ENCODE measurements at regions not wholly inside any gene's neighbourhood (a gene's known extent, or its start where the extent isn't known, plus 50 kb on each side); places are given as distances from the start of the nearest gene placed in this dataset.

- no peak overlapping the region for H3K4me3 Mint-ChIP-seq
- no peaks in the 10 kb centered on the region for H3K4me1 Mint-ChIP-seq
- H3K9me3 Mint-ChIP-seq = peaks cover 7% of the 10 kb centered on the region
- H3K27ac Mint-ChIP-seq = no peak overlapping the region
- ChIA-PET CTCF (interaction anchor here (1.0 kb wide), 1 partner anchor 18 kb away, joined by 3 read pairs; no protein-coding TSS in a partner anchor), POLR2A (no interaction called here)
- peaks cover 4% of the 10 kb centered on the region for H3K27me3 Mint-ChIP-seq
- H3K36me3 Mint-ChIP-seq (ENCODE audit: low read depth) = no peaks in the 10 kb centered on the region
- no peak for DNase-seq
Measured at GRCh38 chr20:58585753-58586540, 65.1 kb upstream of the STX16 start.

- Mint-ChIP-seq H3K4me1 (no peaks in the 10 kb centered on the region), H3K4me3 (no peak overlapping the region), H3K36me3 (ENCODE audit: low read depth) (no peaks in the 10 kb centered on the region), H3K9me3 (peaks cover 7% of the 10 kb centered on the region), H3K27ac (no peak overlapping the region), H3K27me3 (peaks cover 4% of the 10 kb centered on the region)
- ChIA-PET CTCF (interaction anchor here (1.0 kb wide), 1 partner anchor 17 kb away, joined by 3 read pairs; no protein-coding TSS in a partner anchor), POLR2A (no interaction called here)
- no peak for DNase-seq
Measured at GRCh38 chr20:58584881-58585752, 66.0 kb upstream of the STX16 start.

- no peaks in the 10 kb centered on the region for H3K4me1 Mint-ChIP-seq
- POLR2A ChIA-PET = no interaction called here
- H3K4me3 Mint-ChIP-seq = no peak overlapping the region
- CTCF ChIA-PET = interaction anchor here (1.2 kb wide), 1 partner anchor 81 kb away, joined by 3 read pairs; no protein-coding TSS in a partner anchor
- no peaks in the 10 kb centered on the region for H3K36me3 Mint-ChIP-seq (ENCODE audit: low read depth)
- H3K9me3 Mint-ChIP-seq = peaks cover 7% of the 10 kb centered on the region
- H3K27me3 Mint-ChIP-seq = peaks cover 4% of the 10 kb centered on the region
- H3K27ac Mint-ChIP-seq = no peak overlapping the region
- DNase-seq = no peak
Measured at GRCh38 chr20:58584051-58584824, 66.8 kb upstream of the STX16 start.

DNA sequence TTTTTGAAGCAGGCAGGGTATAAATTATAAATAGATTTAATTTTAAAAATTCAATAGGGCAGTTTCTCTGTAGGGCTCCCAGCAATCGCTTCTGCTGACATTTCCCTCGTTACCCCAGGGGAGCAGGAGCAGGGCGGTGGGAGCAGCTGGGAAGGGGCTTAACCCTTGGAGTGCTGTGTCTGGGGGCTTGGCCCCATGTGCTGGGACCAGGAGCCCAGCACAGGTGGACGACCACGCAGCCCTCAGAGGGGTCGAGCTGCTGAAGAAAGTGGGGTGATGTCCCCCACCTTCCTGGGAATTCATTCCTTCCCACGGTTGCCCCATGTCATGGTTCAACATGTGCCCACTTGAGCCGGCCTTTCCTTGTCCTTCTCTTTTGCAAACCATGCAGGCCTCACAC is 67.5 kb upstream of the STX16 start:
- ChIA-PET POLR2A (no interaction called here), CTCF (interaction anchor here (1.2 kb wide), 1 partner anchor 80 kb away, joined by 3 read pairs; no protein-coding TSS in a partner anchor)
- peaks cover 4% of the 10 kb centered on the region for H3K27me3 Mint-ChIP-seq
- H3K4me3 Mint-ChIP-seq = no peak overlapping the region
- no peak for DNase-seq
- H3K4me1 Mint-ChIP-seq = no peaks in the 10 kb centered on the region
- H3K27ac Mint-ChIP-seq = no peak overlapping the region
- H3K9me3 Mint-ChIP-seq = peaks cover 7% of the 10 kb centered on the region
- H3K36me3 Mint-ChIP-seq (ENCODE audit: low read depth) = no peaks in the 10 kb centered on the region

DNA sequence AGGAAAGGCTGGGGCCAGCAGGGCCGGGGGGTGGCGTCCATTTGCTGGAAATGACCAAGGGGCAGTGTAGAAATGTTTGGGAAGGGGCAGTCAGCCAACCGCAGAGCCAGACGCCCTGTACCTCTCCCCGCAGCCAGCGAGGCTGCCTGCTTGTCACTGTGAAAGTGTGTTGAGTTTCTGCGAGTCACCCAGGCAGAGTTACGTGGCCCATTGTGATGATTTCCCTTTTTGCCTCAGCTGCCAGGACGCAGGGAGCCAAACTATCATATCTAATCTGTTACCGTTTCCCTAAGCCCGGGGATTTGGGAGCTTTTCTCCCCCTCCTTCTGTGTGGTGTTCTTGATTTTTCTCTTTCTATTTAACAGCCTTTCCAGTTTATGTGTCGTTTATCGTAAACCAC is 67.9 kb upstream of the STX16 start:
- Mint-ChIP-seq H3K4me1 (no peaks in the 10 kb centered on the region), H3K27me3 (peaks cover 5% of the 10 kb centered on the region), H3K4me3 (no peak overlapping the region)

GRCh38 chr20:58580474-58580835 is 65.3 kb upstream of the APCDD1L start:
- ChIA-PET CTCF (no interaction called here), POLR2A (no interaction called here)
- H3K9me3 Mint-ChIP-seq = peaks cover 7% of the 10 kb centered on the region
- H3K27ac Mint-ChIP-seq = no peak overlapping the region
- no peak for DNase-seq
- no peaks in the 10 kb centered on the region for H3K36me3 Mint-ChIP-seq (ENCODE audit: low read depth)
- H3K27me3 Mint-ChIP-seq = peaks cover 4% of the 10 kb centered on the region
- H3K4me1 Mint-ChIP-seq = no peaks in the 10 kb centered on the region
- H3K4me3 Mint-ChIP-seq = no peak overlapping the region

More for the DNA sequence above, 67.9 kb upstream of the STX16 start:
- Mint-ChIP-seq H3K27ac (no peak overlapping the region), H3K9me3 (peaks cover 7% of the 10 kb centered on the region), H3K36me3 (ENCODE audit: low read depth) (no peaks in the 10 kb centered on the region)
- CTCF ChIA-PET = interaction anchor here (1.2 kb wide), 1 partner anchor 80 kb away, joined by 3 read pairs; no protein-coding TSS in a partner anchor
- DNase-seq = no peak
- POLR2A ChIA-PET = no interaction called here

DNA sequence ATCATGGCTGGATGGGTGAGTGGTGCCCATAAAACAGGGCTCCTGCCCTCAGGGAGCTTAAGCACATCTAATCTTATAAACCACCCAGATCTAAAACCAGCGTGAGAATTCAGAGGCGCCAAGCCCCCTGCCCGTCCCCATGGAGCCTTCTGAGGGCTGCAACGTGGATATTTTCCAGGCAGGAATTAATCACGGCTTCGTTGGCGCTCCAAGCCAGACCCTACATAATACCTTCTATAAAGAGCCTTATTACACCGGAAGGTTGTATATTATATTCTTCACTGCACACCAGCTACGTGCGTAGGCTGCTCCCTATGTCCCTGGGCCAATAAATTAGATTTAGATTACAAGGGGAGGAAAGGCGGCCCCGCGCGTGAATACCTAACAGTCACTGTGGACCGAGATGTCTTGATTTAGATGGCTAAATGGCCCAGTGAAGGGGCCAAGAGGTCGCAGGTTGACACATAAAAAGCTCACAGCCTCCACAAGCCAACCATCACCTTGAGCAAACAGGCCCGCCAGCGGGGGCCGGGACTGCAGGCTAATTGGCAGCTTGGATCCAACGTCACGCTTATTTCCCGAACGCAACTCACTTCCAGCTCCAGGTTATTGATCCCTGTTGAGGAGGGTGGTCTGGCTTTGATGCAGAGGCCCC is 64.7 kb upstream of the APCDD1L start:
- no peak overlapping the region for H3K4me3 Mint-ChIP-seq
- no peak for DNase-seq
- ChIA-PET CTCF (no interaction called here), POLR2A (no interaction called here)
- peaks cover 7% of the 10 kb centered on the region for H3K9me3 Mint-ChIP-seq
- no peak overlapping the region for H3K27ac Mint-ChIP-seq
- no peaks in the 10 kb centered on the region for H3K4me1 Mint-ChIP-seq
- H3K27me3 Mint-ChIP-seq = peaks cover 4% of the 10 kb centered on the region
- H3K36me3 Mint-ChIP-seq (ENCODE audit: low read depth) = no peaks in the 10 kb centered on the region

GRCh38 chr20:58579069-58579818 is 64.0 kb upstream of the APCDD1L start:
- no peaks in the 10 kb centered on the region for H3K36me3 Mint-ChIP-seq (ENCODE audit: low read depth)
- H3K27ac Mint-ChIP-seq = no peak overlapping the region
- no peak overlapping the region for H3K4me3 Mint-ChIP-seq
- peaks cover 7% of the 10 kb centered on the region for H3K9me3 Mint-ChIP-seq
- H3K27me3 Mint-ChIP-seq = peaks cover 4% of the 10 kb centered on the region
- no peak for DNase-seq
- no peaks in the 10 kb centered on the region for H3K4me1 Mint-ChIP-seq
- POLR2A ChIA-PET = no interaction called here
- CTCF ChIA-PET = interaction anchor here (1.0 kb wide), 1 partner anchor 18 kb away, joined by 3 read pairs; no protein-coding TSS in a partner anchor

DNA sequence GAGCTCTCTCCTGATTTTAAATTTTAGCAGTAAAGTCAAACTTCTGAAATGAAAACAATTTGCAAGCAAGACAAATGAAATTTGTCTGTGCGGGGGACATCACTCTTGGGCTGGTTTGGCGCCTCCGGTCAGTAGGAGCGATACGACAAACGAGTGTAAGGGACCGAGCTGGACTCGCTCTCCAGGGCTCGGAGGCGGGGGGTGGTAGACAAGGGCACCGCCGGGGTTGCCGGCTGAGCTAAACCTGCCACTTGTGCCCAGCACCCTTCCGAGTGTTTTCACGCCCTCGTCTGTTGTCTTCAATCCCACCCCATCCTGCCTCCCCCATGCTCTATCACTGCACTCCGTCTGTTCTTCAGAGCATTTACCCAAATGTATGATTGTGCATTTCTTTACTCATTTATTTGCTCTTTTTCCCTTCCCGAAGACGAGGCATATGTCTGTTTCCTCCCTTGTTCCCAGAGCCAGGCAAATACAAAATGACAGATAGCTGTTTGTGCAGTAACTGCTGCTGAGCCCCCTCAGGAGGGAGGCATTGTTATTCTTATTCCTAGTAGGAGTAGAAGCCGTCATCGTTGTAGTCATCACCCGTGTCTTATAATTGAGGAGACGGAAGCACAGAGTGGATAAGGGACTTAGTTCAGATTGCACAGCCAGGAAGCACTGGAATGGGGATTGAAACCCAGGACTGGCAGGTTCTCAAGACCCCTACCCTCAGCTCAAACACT is 62.8 kb upstream of the APCDD1L start:
- H3K36me3 Mint-ChIP-seq (ENCODE audit: low read depth) = no peaks in the 10 kb centered on the region
- no peak overlapping the region for H3K4me3 Mint-ChIP-seq
- no peak overlapping the region for H3K27ac Mint-ChIP-seq
- no peaks in the 10 kb centered on the region for H3K4me1 Mint-ChIP-seq
- peaks cover 4% of the 10 kb centered on the region for H3K27me3 Mint-ChIP-seq
- peaks cover 7% of the 10 kb centered on the region for H3K9me3 Mint-ChIP-seq
- ChIA-PET CTCF (no interaction called here), POLR2A (no interaction called here)
- no peak for DNase-seq

DNA sequence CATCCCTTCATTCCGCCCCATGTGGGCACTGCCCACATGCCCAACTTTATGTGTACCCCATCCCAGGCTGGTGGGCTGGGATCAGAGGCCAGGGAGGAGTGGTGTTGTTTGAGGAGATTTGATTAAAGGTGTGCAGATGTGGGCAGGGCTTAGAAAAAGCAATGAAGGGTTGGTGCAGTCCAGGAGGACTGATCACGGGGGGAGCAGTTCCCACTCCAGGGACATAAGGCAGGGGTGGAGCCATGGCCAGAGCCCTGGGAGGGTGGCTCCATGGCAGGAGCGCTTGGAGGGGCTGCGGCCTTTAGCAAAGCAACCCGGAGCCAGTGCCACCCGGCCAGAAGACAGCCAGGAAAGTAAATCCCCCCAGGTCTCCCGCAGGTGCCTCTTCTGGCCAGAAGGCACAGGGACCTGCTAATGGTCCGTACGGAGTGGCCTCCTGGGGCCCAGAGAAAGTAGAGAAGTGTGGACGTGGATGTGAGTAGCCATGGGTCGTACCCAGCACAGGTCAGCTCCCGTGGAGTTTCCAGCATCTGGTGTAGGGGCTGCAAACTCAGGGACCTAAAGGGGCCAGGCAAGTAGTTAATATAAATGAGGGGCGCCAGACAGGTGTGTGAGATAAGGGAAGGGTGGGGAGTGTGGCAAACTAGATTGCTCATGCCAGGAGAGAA is 62.1 kb upstream of the APCDD1L start:
- CTCF ChIA-PET = no interaction called here
- H3K27ac Mint-ChIP-seq = no peak overlapping the region
- DNase-seq = no peak
- peaks cover 6% of the 10 kb centered on the region for H3K27me3 Mint-ChIP-seq
- no peaks in the 10 kb centered on the region for H3K4me1 Mint-ChIP-seq
- POLR2A ChIA-PET = no interaction called here
- H3K9me3 Mint-ChIP-seq = peaks cover under 1% of the 10 kb centered on the region
- no peaks in the 10 kb centered on the region for H3K36me3 Mint-ChIP-seq (ENCODE audit: low read depth)
- no peak overlapping the region for H3K4me3 Mint-ChIP-seq

- no peak overlapping the region for H3K4me3 Mint-ChIP-seq
- H3K27ac Mint-ChIP-seq = no peak overlapping the region
- H3K27me3 Mint-ChIP-seq = peaks cover 7% of the 10 kb centered on the region
- POLR2A ChIA-PET = no interaction called here
- no peak for DNase-seq
- CTCF ChIA-PET = no interaction called here
- no peaks in the 10 kb centered on the region for H3K4me1 Mint-ChIP-seq
- H3K9me3 Mint-ChIP-seq = no peaks in the 10 kb centered on the region
- no peaks in the 10 kb centered on the region for H3K36me3 Mint-ChIP-seq (ENCODE audit: low read depth)
Measured at GRCh38 chr20:58576603-58576970, 61.4 kb upstream of the APCDD1L start.
